GM23338 (cell line): ENCODE measurements at regions not wholly inside any gene's neighbourhood (a gene's known extent, or its start where the extent isn't known, plus 50 kb on each side); places are given as distances from the start of the nearest gene placed in this dataset.

Source experiments
- ATAC-seq: fragments of 200-7000 bp; cut with Tn5 transposase; 3 replicates; pipeline ENCODE4 v1.9.1; 2020
- DNase-seq: peaks from one replicate; pipeline ENCODE4 v3.0.0-alpha.2; 2015; ENCODE audit warnings: low spot score
- H2AFZ ChIP-seq: fragments of 200-600 bp; sonication (generic); 2 replicates; pipeline ENCODE4 v1.8.0; 2016; ENCODE audit warnings: antibody characterized with exemption, mild to moderate bottlenecking, moderate library complexity
- H3F3A ChIP-seq: fragments of 200-600 bp; sonication (generic); replicated peaks from 2 replicates; pipeline ENCODE4 v1.8.0; 2017; ENCODE audit warnings: antibody characterized with exemption, mixed run types, low read depth
- H3K27ac ChIP-seq: fragments of 200-600 bp; sonication (generic); 2 replicates; pipeline ENCODE4 v1.6.1; 2016; ENCODE audit warnings: low read depth
- H3K27me3 ChIP-seq: fragments of 200-600 bp; sonication (generic); 2 replicates; pipeline ENCODE4 v1.8.0; 2016; ENCODE audit warnings: mild to moderate bottlenecking, mixed run types, moderate library complexity; ENCODE audit not compliant: insufficient read depth
- H3K36me3 ChIP-seq: fragments of 200-600 bp; sonication (generic); 2 replicates; pipeline ENCODE4 v1.8.0; 2016; ENCODE audit warnings: mild to moderate bottlenecking; ENCODE audit not compliant: insufficient read depth
- H3K4me1 ChIP-seq: fragments of 200-600 bp; sonication (generic); 2 replicates; pipeline ENCODE4 v1.8.0; 2016; ENCODE audit warnings: mild to moderate bottlenecking, moderate library complexity; ENCODE audit not compliant: insufficient read depth
- H3K4me2 ChIP-seq: fragments of 200-600 bp; sonication (generic); 2 replicates; pipeline ENCODE4 v1.7.1; 2017; ENCODE audit warnings: mixed run types
- H3K4me3 ChIP-seq: fragments of 200-600 bp; sonication (generic); 2 replicates; pipeline ENCODE4 v1.6.1; 2016; ENCODE audit warnings: mixed run types
- H3K79me2 ChIP-seq: fragments of 200-600 bp; sonication (generic); replicated peaks from 2 replicates; pipeline ENCODE4 v1.8.0; 2017; ENCODE audit warnings: mild to moderate bottlenecking; ENCODE audit not compliant: insufficient read depth
- H3K9me2 ChIP-seq: fragments of 200-600 bp; sonication (generic); 2 replicates; pipeline ENCODE4 v1.8.0; 2017; ENCODE audit not compliant: insufficient read depth
- H4K20me1 ChIP-seq: fragments of 200-600 bp; sonication (generic); replicated peaks from 2 replicates; pipeline ENCODE4 v1.8.0; 2017; ENCODE audit warnings: mild to moderate bottlenecking; ENCODE audit not compliant: insufficient read depth
- H3K27ac Mint-ChIP-seq: 2 replicates; pipeline ENCODE4 v1.8.0; 2020; ENCODE audit warnings: inconsistent platforms, mild to moderate bottlenecking, moderate library complexity, mixed read lengths
- H3K27me3 Mint-ChIP-seq: 3 replicates; pipeline ENCODE4 v1.8.0; 2022; ENCODE audit warnings: low read depth, mild to moderate bottlenecking, moderate library complexity, mixed read lengths, inconsistent platforms; ENCODE audit not compliant: insufficient read depth, poor library complexity
- H3K36me3 Mint-ChIP-seq: 3 replicates; pipeline ENCODE4 v1.8.0; 2021; ENCODE audit warnings: low read depth, mild to moderate bottlenecking, inconsistent platforms, moderate library complexity, mixed read lengths
- H3K4me1 Mint-ChIP-seq: 3 replicates; pipeline ENCODE4 v1.8.0; 2020; ENCODE audit warnings: mild to moderate bottlenecking, inconsistent platforms, mixed read lengths
- H3K4me3 Mint-ChIP-seq: 3 replicates; pipeline ENCODE4 v1.8.0; 2021; ENCODE audit warnings: moderate library complexity, mild to moderate bottlenecking, inconsistent platforms, mixed read lengths
- H3K9me3 Mint-ChIP-seq: 3 replicates; pipeline ENCODE4 v1.8.0; 2020; ENCODE audit warnings: moderate library complexity, mild to moderate bottlenecking, inconsistent platforms, mixed read lengths
- CREB1 ChIP-seq: fragments of 250-450 bp; sonication (Bioruptor Pico); IDR thresholded peaks from 2 replicates; pipeline ENCODE4 v1.5.0; 2020; ENCODE audit warnings: low read depth, mild to moderate bottlenecking, moderate library complexity
- CTCF ChIP-seq, 2 experiments: fragments of 200-600 bp in 1 of 2; sonication (generic) in 1 of 2; conservative IDR thresholded peaks; 2 replicates each; pipeline versions ENCODE4 v1.5.1 to v1.6.1; 2016 to 2017; ENCODE audit warnings: antibody characterized with exemption in 2 of 2, low read depth in 2 of 2, mild to moderate bottlenecking in 2 of 2, moderate library complexity in 1 of 2
- ETS1 ChIP-seq: IDR thresholded peaks from 2 replicates; pipeline ENCODE4 v1.6.1; 2016; ENCODE audit warnings: antibody characterized with exemption
- EZH2phosphoT487 ChIP-seq: fragments of 200-600 bp; sonication (generic); IDR thresholded peaks from one replicate; pipeline ENCODE4 v1.8.1; 2018; ENCODE audit warnings: antibody characterized with exemption; ENCODE audit not compliant: unreplicated experiment
- STAT1 ChIP-seq: IDR thresholded peaks from one replicate; pipeline ENCODE4 v1.6.1; 2016; ENCODE audit warnings: antibody characterized with exemption; ENCODE audit not compliant: unreplicated experiment
- ZNF331 ChIP-seq: fragments of 250-450 bp; sonication (Bioruptor Pico); IDR thresholded peaks from 2 replicates; pipeline ENCODE4 v1.5.0; 2020; ENCODE audit warnings: low read depth, mild to moderate bottlenecking, moderate library complexity
- ZNF462 ChIP-seq: fragments of 250-450 bp; sonication (Bioruptor Pico); IDR thresholded peaks from 2 replicates; pipeline ENCODE4 v1.5.0; 2020; ENCODE audit warnings: mild to moderate bottlenecking, moderate library complexity

GRCh38 chr7:127501817-127502216 lies 83.6 kb downstream of the GCC1 start:
- no peak overlapping the region for H2AFZ ChIP-seq
- Mint-ChIP-seq H3K27me3 (peaks cover 3% of the 10 kb centered on the region), H3K27ac (no peak overlapping the region), H3K4me1 (no peaks in the 10 kb centered on the region), H3K9me3 (no peaks in the 10 kb centered on the region; the same call in 2 of the 3 replicates), H3K36me3 (no peaks in the 10 kb centered on the region), H3K4me3 (no peak overlapping the region)
- no peaks in the 10 kb centered on the region; the same call in 1 of the 2 replicates for H3K9me2 ChIP-seq
- H3K36me3 ChIP-seq, result no peaks in the 10 kb centered on the region
- peaks cover 3% of the 10 kb centered on the region; the same call in 1 of the 2 replicates for H3K27me3 ChIP-seq
- no peaks in the 10 kb centered on the region for H3F3A ChIP-seq
- H3K4me2 ChIP-seq, result no peak overlapping the region
- H3K27ac ChIP-seq, result no peak overlapping the region
- no peak for ATAC-seq
- no peaks in the 10 kb centered on the region for H4K20me1 ChIP-seq
- no peak for TF ChIP-seq ZNF462 (CRISPR knock-in tag)
- no peak overlapping the region for H3K4me3 ChIP-seq
- no peaks in the 10 kb centered on the region for H3K79me2 ChIP-seq
- no peaks in the 10 kb centered on the region for H3K4me1 ChIP-seq
- DNase-seq, result no peak

- H3K4me1 ChIP-seq, result no peaks in the 10 kb centered on the region
- no peak for TF ChIP-seq ZNF331 (CRISPR knock-in tag)
- no peak for TF ChIP-seq STAT1
- no peak for TF ChIP-seq CREB1 (CRISPR knock-in tag)
- TF ChIP-seq CTCF (conservative IDR thresholded peaks at IDR 0.05; ENCODE audit: low read depth in 2 of 2), result no peak
- no peak for TF ChIP-seq ETS1
- no peak for TF ChIP-seq EZH2phosphoT487
- ATAC-seq (no peak), DNase-seq (no peak)
- no peak overlapping the region for H2AFZ ChIP-seq
- Mint-ChIP-seq H3K27ac (no peak overlapping the region), H3K9me3 (no peaks in the 10 kb centered on the region; the same call in 2 of the 3 replicates), H3K4me1 (no peaks in the 10 kb centered on the region), H3K36me3 (no peaks in the 10 kb centered on the region), H3K4me3 (no peak overlapping the region), H3K27me3 (peaks cover 2% of the 10 kb centered on the region)
- no peaks in the 10 kb centered on the region for H3K27me3 ChIP-seq
- H3K79me2 ChIP-seq, result no peaks in the 10 kb centered on the region
- no peak overlapping the region for H3K27ac ChIP-seq
- H4K20me1 ChIP-seq, result no peaks in the 10 kb centered on the region
- H3K4me2 ChIP-seq, result no peak overlapping the region
- no peaks in the 10 kb centered on the region for H3K9me2 ChIP-seq
- H3K36me3 ChIP-seq, result no peaks in the 10 kb centered on the region
- no peak overlapping the region for H3K4me3 ChIP-seq
- H3F3A ChIP-seq, result no peaks in the 10 kb centered on the region
Observed at GRCh38 chr7:127487381-127487780, 94.9 kb upstream of the ZNF800 start.
